Thyroid gland (tissue), 4 donors: ENCODE measurements at regions not wholly inside any gene's neighbourhood (a gene's known extent, or its start where the extent isn't known, plus 50 kb on each side); places are given as distances from the start of the nearest gene placed in this dataset.
A peak's percentile ranks its signal among the peaks of the same experiment; 100 is the strongest.

Source experiments
- DNase-seq, 2 donors: peaks; one replicate each; pipeline ENCODE4 v3.0.0-alpha.2; 2019
- H3K27ac ChIP-seq, 3 donors: fragments of 200-600 bp; sonication (generic); 1 replicate in 2 of 3; 2 replicates in 1 of 3; pipeline ENCODE4 v1.5.1; 2016 to 2019; ENCODE audit warnings: mild to moderate bottlenecking in 1 of 3, moderate library complexity in 1 of 3
- H3K27me3 ChIP-seq: fragments of 200-600 bp; sonication (generic); one replicate; pipeline ENCODE4 v1.5.1; 2019
- H3K36me3 ChIP-seq, 2 donors: fragments of 200-600 bp; sonication (generic); one replicate each; pipeline ENCODE4 v1.5.1; 2016 to 2019
- H3K4me1 ChIP-seq, 2 donors: fragments of 200-600 bp; sonication (generic); one replicate each; pipeline ENCODE4 v1.5.1; 2017 to 2019
- H3K4me3 ChIP-seq, 3 donors: fragments of 200-600 bp; sonication (generic); replicated peaks in 1 of 3; 1 replicate in 2 of 3; 2 replicates in 1 of 3; pipeline ENCODE4 v1.5.1; 2016; ENCODE audit warnings: mild to moderate bottlenecking in 1 of 3
- H3K9me3 ChIP-seq: fragments of 200-600 bp; sonication (generic); one replicate; pipeline ENCODE4 v1.5.1; 2017
- POLR2A ChIP-seq, 2 donors: fragments of 450-650 bp; IDR thresholded peaks; one replicate each; pipeline ENCODE4 v1.6.1; 2017; ENCODE audit warnings: antibody characterized with exemption in 2 of 2, mild to moderate bottlenecking in 2 of 2, moderate library complexity in 1 of 2
- WGBS, 2 donors: methylation state at CpG; one replicate each; pipeline ENCODE4 v1.1.5; 2017; 5-methylcytosine and 5-hydroxymethylcytosine counted together
- intact Hi-C: fragments of 100-400 bp; cut with DNase I; formaldehyde crosslinking; loops from one replicate; pipeline ENCODE4 v1.15.1; 2023
- TF ChIP-seq, protein P1 (sequence below), 6 experiments: fragments of 200-600 bp in 3 of 6; fragments of 450-650 bp in 3 of 6; sonication (generic) in 3 of 6; IDR thresholded peaks; one replicate each; pipeline ENCODE4 v1.5.1; 2016 to 2019; ENCODE audit warnings: antibody characterized with exemption in 6 of 6, mild to moderate bottlenecking in 2 of 6, inconsistent platforms in 1 of 6, moderate library complexity in 1 of 6

DNA sequence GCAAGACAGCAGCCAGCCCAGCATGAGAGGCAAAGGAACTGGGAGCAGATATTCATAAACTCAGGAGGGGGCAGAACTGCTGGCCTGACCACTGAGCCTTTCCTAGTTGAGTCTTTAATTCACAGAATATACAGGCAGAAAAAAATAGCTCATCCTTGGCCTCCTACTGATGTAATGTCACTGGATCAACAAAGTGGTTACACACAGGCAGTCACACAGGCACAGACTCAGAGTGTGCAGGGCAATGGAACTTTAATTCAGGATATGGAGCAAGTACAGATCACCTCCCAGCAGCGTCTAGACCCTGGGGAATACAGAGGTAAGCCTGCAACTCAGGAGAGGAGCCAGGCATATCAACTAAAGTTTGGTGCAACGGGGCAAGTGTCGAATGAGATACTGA lies 75.4 kb downstream of the TNP1 start:
- intact Hi-C loops: no loop called here
- peaks cover 0 to 12% of the 10 kb centered on the region in 2 donors for H3K4me1 ChIP-seq

DNA sequence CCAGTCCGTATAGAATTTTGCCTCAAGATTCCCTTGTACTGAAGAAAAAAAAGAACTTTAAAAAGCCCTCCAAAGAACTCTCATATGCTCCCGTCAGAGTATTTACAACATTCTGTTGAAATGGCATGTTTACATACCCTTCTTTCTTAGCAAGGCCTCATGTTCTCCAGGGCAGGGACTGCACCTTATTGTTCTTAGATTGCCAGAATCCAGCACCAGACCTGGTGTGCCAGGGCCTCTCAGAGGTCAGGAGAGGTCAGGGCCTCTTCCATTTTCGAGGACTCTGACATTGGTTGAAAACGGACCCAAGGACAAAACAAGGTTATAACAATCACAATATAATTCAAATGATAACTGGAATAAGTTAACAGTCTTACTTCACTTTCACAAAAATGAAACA lies 78.2 kb downstream of the TNP1 start:
- no peaks in the 10 kb centered on the region for H3K9me3 ChIP-seq
- H3K27ac ChIP-seq: no peak overlapping the region
- H3K36me3 ChIP-seq: no peaks in the 10 kb centered on the region
- WGBS, 2 donors: 76 to 91% methylated on average over 4 of the region's 4 CpGs
- intact Hi-C loops: no loop called here
- H3K4me1 ChIP-seq: peaks cover 0 to 12% of the 10 kb centered on the region in 2 donors
- no peak overlapping the region for H3K4me3 ChIP-seq
- DNase-seq: no peak
- TF ChIP-seq POLR2A (IDR thresholded peaks at IDR 0.05): no peak
- TF ChIP-seq, protein P1, sequence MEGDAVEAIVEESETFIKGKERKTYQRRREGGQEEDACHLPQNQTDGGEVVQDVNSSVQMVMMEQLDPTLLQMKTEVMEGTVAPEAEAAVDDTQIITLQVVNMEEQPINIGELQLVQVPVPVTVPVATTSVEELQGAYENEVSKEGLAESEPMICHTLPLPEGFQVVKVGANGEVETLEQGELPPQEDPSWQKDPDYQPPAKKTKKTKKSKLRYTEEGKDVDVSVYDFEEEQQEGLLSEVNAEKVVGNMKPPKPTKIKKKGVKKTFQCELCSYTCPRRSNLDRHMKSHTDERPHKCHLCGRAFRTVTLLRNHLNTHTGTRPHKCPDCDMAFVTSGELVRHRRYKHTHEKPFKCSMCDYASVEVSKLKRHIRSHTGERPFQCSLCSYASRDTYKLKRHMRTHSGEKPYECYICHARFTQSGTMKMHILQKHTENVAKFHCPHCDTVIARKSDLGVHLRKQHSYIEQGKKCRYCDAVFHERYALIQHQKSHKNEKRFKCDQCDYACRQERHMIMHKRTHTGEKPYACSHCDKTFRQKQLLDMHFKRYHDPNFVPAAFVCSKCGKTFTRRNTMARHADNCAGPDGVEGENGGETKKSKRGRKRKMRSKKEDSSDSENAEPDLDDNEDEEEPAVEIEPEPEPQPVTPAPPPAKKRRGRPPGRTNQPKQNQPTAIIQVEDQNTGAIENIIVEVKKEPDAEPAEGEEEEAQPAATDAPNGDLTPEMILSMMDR (IDR thresholded peaks at IDR 0.05): no peak
- H3K27me3 ChIP-seq: no peaks in the 10 kb centered on the region

More for the DNA sequence above, 75.4 kb downstream of the TNP1 start:
- H3K27ac ChIP-seq: no peak overlapping the region
- no peaks in the 10 kb centered on the region for H3K9me3 ChIP-seq
- no peaks in the 10 kb centered on the region for H3K36me3 ChIP-seq
- TF ChIP-seq, protein P1 (IDR thresholded peaks at IDR 0.05): no peak
- TF ChIP-seq POLR2A (IDR thresholded peaks at IDR 0.05): no peak
- H3K4me3 ChIP-seq: no peak overlapping the region
- WGBS, 2 donors: 86 to 92% methylated on average over 3 of the region's 3 CpGs
- no peak for DNase-seq
- no peaks in the 10 kb centered on the region for H3K27me3 ChIP-seq

DNA sequence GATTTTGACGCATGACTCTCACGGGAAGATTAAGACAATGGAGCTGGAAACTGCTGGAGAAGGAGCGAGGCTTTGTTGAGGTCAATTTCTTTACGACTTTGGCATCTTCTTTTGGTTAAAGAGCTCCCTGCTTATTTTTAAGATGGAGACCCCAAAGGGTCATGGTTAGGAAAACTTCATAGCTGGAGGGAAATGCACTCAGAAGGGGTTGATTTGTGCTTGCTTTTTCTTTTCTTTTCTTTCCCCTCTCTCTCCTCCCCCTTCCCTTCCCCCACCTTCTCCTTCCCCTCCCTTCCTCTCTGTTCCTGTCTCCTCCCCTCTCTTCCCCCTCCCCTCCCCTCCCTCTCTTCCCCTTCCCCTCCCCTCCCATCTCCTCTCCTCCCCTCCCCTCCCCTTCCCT lies 79.0 kb downstream of the TNP1 start:
- intact Hi-C loops: no loop called here
- TF ChIP-seq, protein P1 (IDR thresholded peaks at IDR 0.05): no peak
- no peak for TF ChIP-seq POLR2A (IDR thresholded peaks at IDR 0.05)
- Histone ChIP-seq H3K9me3 (no peaks in the 10 kb centered on the region), H3K27ac (no peak overlapping the region), H3K4me1 (peaks cover under 1 to 15% of the 10 kb centered on the region in 2 donors), H3K36me3 (no peaks in the 10 kb centered on the region), H3K4me3 (no peak overlapping the region), H3K27me3 (no peaks in the 10 kb centered on the region)
- WGBS, 2 donors: 94 to 98% methylated on average over 4 of the region's 4 CpGs
- no peak for DNase-seq

DNA sequence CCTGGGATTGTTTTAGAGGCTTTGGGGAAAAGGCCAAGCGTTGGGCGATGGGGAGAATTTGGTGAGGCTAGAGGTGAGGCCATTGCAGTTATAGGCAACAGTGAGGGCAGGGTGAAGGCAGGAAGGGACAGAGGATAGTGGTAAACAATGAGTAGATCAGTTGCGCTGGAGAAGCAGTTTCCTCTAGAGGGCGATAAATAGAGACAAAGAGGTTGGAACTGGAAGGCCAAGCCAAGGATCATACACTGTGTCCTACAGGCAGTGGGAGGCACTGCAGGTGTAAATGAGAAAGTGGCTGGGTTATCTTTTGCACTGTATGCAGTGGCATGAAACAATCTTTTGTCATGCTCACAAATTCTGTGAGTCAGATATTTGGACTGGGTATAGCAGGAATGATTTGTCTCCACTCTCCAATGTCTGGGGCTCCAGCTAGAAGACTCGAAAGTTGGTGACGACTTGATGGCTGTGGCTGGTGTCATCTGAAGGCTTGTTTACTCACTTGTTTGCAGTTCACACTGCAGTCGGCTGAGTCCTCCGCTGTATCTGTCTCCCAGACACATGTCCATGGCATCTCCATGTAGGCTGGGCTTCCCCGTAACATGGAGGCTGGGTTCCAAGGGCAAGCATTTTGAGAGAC lies 82.1 kb downstream of the TNP1 start:
- intact Hi-C loops: no loop called here
- Histone ChIP-seq H3K27me3 (no peaks in the 10 kb centered on the region), H3K9me3 (no peaks in the 10 kb centered on the region), H3K4me3 (no peak overlapping the region), H3K36me3 (no peaks in the 10 kb centered on the region), H3K4me1 (peaks cover 17 to 31% of the 10 kb centered on the region in 2 donors), H3K27ac (no peak overlapping the region)
- WGBS, 2 donors: 89 to 90% methylated on average over 9 of the region's 9 CpGs
- TF ChIP-seq, protein P1 (IDR thresholded peaks at IDR 0.05): peak in 4 of 6 experiments; percentile 35 to 55 (median 46)
- no peak for TF ChIP-seq POLR2A (IDR thresholded peaks at IDR 0.05)
- DNase-seq: no peak

DNA sequence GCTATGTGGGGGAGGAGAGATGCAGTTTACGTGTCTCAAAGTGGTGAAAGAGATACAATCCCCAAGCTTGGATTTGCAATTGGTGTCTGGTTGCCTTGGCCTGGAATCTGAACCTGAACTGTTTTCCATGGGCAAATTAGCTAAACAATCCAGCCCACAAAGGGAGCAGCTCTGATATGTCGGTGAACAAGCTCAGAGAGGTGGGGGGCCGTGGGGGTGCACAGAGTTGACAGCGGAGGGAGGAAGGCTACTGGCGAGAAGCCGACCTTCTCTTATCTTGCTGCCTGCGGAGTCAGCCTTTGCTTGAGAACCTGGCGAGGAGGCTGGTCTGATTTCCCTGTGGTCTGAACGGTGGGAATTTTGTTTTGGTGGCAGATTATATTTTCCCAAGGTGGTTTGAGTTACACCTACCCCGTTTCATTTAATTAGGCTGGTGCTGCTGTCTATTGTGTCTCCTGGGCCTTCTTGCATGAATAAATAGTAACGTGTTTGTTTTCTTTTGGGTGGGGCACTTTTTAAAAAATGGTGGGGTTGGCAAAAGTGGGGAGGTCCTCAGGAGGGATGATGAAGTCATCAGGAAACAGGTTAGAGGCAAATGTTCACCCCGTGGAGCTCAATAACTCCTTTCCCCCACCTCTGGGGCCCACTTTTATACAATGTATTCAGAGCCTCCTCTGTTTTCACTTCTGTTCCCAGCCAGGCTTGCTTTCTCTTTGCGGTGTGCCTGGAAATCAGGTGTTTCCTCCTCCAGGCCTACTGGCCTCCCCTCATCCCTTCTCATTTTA lies 80.9 kb upstream of the IGFBP5 start:
- H3K27me3 ChIP-seq: no peaks in the 10 kb centered on the region
- H3K27ac ChIP-seq: peak overlapping the region in 2 of 3 donors; percentile 77 to 79
- H3K4me1 ChIP-seq: peaks cover 17 to 31% of the 10 kb centered on the region in 2 donors
- WGBS, 2 donors: 77 to 82% methylated on average over 13 of the region's 13 CpGs
- DNase-seq: no peak
- H3K9me3 ChIP-seq: no peaks in the 10 kb centered on the region
- no peak overlapping the region for H3K4me3 ChIP-seq
- intact Hi-C loops: no loop called here
- TF ChIP-seq, protein P1 (IDR thresholded peaks at IDR 0.05): no peak
- no peak for TF ChIP-seq POLR2A (IDR thresholded peaks at IDR 0.05)
- no peaks in the 10 kb centered on the region for H3K36me3 ChIP-seq
